K562 (cell line): ENCODE measurements at regions not wholly inside any gene's neighbourhood (a gene's known extent, or its start where the extent isn't known, plus 50 kb on each side); places are given as distances from the start of the nearest gene placed in this dataset.
"Not testable (repeated sequence)": the region's sequence is repeated elsewhere in the genome, so short reads cannot be mapped to it uniquely, and the experiment has no call there.

Experiments
- ATAC-seq: fragments of 200-7000 bp; cut with Tn5 transposase; 3 replicates; pipeline ENCODE4 v1.9.1; 2020; ENCODE audit warnings: moderate library complexity
- BruUV-seq: library from RNA; stranded (reverse); fragments of 400-500 nt; replicated peaks from 2 replicates; lab custom pipeline; 2021; lab: Mats Ljungman, UMichigan
- CTCF ChIA-PET: fragments of 300-600 bp; formaldehyde crosslinking; extraction: SDS; loops from one replicate; lab custom pipeline; 2021; ENCODE audit warnings: low intra/inter-chr PET ratio; lab: Yijun Ruan, JAX
- POLR2A ChIA-PET: fragments of 300-600, 350-650 bp; sonication (Branson Sonifier 250); formaldehyde crosslinking; extraction: SDS; loops from one replicate; lab custom pipeline; 2021; ENCODE audit warnings: antibody characterized with exemption, inconsistent platforms; lab: Yijun Ruan, JAX
- DNase-seq, 4 experiments: peaks; one replicate each; pipeline versions ENCODE4 v3.0.0 to v3.0.0-alpha.2; 2011 to 2018; ENCODE audit warnings: low spot score in 3 of 4, mixed read lengths in 3 of 4; ENCODE audit errors: extremely low read depth in 1 of 4
- FAIRE-seq: peaks from 2 replicates; lab custom pipeline; 2011; peaks lifted over from hg19 to GRCh38; lab: Jason Lieb, UNC
- H2AFZ ChIP-seq: 2 replicates; pipeline ENCODE4 v1.6.0; 2011; ENCODE audit warnings: low read depth, low read length, control low read depth, inconsistent platforms
- H3K27ac ChIP-seq: fragments of 200-600 bp; 3 replicates; pipeline ENCODE4 v1.8.0; 2011; ENCODE audit warnings: low read depth, mild to moderate bottlenecking, control low read depth, inconsistent platforms, low read length, moderate library complexity, mixed read lengths; ENCODE audit errors: extremely low read depth
- H3K27me3 ChIP-seq, 2 experiments: fragments of 300-600 bp in 1 of 2; 2 replicates in 1 of 2; 3 replicates in 1 of 2; pipeline versions ENCODE4 v1.6.0 to v1.8.0; 2011; ENCODE audit warnings: inconsistent platforms in 2 of 2, low read length in 2 of 2, mild to moderate bottlenecking in 1 of 2, mixed read lengths in 1 of 2, moderate library complexity in 1 of 2; ENCODE audit not compliant: control insufficient read depth in 2 of 2, insufficient read depth in 2 of 2
- H3K36me3 ChIP-seq: fragments of 300-600 bp; 3 replicates; pipeline ENCODE4 v1.8.0; 2011; ENCODE audit warnings: mild to moderate bottlenecking, low read length, inconsistent platforms; ENCODE audit not compliant: control insufficient read depth, insufficient read depth
- H3K4me1 ChIP-seq, 2 experiments: fragments of 200-600 bp in 1 of 2; replicated peaks in 1 of 2; 2 replicates in 1 of 2; 3 replicates in 1 of 2; pipeline versions ENCODE4 v1.5.1 to v1.8.0; 2011; ENCODE audit warnings: inconsistent platforms in 2 of 2, low read length in 2 of 2, mild to moderate bottlenecking in 1 of 2, mixed read lengths in 1 of 2, moderate library complexity in 1 of 2; ENCODE audit not compliant: control insufficient read depth in 2 of 2, insufficient read depth in 2 of 2
- H3K4me2 ChIP-seq: 2 replicates; pipeline ENCODE4 v1.6.1; 2011; ENCODE audit warnings: low read length, control low read depth, inconsistent platforms, mixed read lengths; ENCODE audit not compliant: insufficient read depth
- H3K4me3 ChIP-seq: fragments of 200-600 bp; sonication (generic), shearing (Covaris generic); 2 replicates; pipeline ENCODE4 v1.5.1; 2016; ENCODE audit warnings: control low read depth, inconsistent platforms
- H3K79me2 ChIP-seq: fragments of 200-600 bp; 3 replicates; pipeline ENCODE4 v1.8.0; 2011; ENCODE audit warnings: low read length, inconsistent platforms; ENCODE audit not compliant: control insufficient read depth, insufficient read depth
- H3K9ac ChIP-seq, 2 experiments: 2 replicates each; pipeline versions ENCODE4 v1.6.0 to v1.6.1; 2011; ENCODE audit warnings: low read depth in 2 of 2, low read length in 2 of 2, control low read depth in 1 of 2, inconsistent platforms in 1 of 2, mild to moderate bottlenecking in 1 of 2, mixed read lengths in 1 of 2; ENCODE audit not compliant: insufficient read depth in 1 of 2
- H3K9me1 ChIP-seq: one replicate; pipeline ENCODE4 v1.6.0; 2011; ENCODE audit warnings: inconsistent platforms, mild to moderate bottlenecking, low read length, moderate library complexity; ENCODE audit not compliant: control insufficient read depth, insufficient read depth
- H3K9me3 ChIP-seq: replicated peaks from 2 replicates; pipeline ENCODE4 v1.5.1; 2011; ENCODE audit warnings: low read depth, low read length, inconsistent platforms; ENCODE audit not compliant: control insufficient read depth, insufficient read depth
- H4K20me1 ChIP-seq: replicated peaks from 2 replicates; pipeline ENCODE4 v1.6.1; 2011; ENCODE audit warnings: low read length, inconsistent platforms, mixed read lengths; ENCODE audit not compliant: control insufficient read depth, insufficient read depth
- KLF13 ChIP-seq: fragments of 450-650 bp; IDR thresholded peaks from 2 replicates; pipeline ENCODE4 v1.6.1; 2016; ENCODE audit warnings: missing genetic modification characterization, low read depth, mild to moderate bottlenecking, missing compliant biosample characterization, moderate library complexity, borderline replicate concordance
- RFX7 ChIP-seq: fragments of 250-450 bp; sonication (Bioruptor Pico); IDR thresholded peaks from 2 replicates; pipeline ENCODE4 v1.5.1; 2021; ENCODE audit warnings: mild to moderate bottlenecking
- ZNF146 ChIP-seq: IDR thresholded peaks from one replicate; pipeline ENCODE4 v1.6.1; 2018; ENCODE audit warnings: missing compliant biosample characterization; ENCODE audit not compliant: unreplicated experiment
- WGBS: fragments of 100-300 bp; shearing (Covaris generic); methylation state at CpG from one replicate; pipeline ENCODE4 v1.1.6; 2016; ENCODE audit warnings: low coverage, mixed read lengths; ENCODE audit not compliant: insufficient coverage; ENCODE audit errors: missing lambda C conversion rate; 5-methylcytosine and 5-hydroxymethylcytosine counted together
- in situ Hi-C: fragments of 300-500 bp; cut with MboI; formaldehyde crosslinking; loops from 4 replicates; pipeline ENCODE4 v1.15.0; 2018; ENCODE audit warnings: inconsistent platforms, mixed read lengths
- intact Hi-C: fragments of 100-400 bp; cut with micrococcal nuclease; formaldehyde crosslinking; loops from 2 replicates; pipeline ENCODE4 v1.14.2; 2022

DNA sequence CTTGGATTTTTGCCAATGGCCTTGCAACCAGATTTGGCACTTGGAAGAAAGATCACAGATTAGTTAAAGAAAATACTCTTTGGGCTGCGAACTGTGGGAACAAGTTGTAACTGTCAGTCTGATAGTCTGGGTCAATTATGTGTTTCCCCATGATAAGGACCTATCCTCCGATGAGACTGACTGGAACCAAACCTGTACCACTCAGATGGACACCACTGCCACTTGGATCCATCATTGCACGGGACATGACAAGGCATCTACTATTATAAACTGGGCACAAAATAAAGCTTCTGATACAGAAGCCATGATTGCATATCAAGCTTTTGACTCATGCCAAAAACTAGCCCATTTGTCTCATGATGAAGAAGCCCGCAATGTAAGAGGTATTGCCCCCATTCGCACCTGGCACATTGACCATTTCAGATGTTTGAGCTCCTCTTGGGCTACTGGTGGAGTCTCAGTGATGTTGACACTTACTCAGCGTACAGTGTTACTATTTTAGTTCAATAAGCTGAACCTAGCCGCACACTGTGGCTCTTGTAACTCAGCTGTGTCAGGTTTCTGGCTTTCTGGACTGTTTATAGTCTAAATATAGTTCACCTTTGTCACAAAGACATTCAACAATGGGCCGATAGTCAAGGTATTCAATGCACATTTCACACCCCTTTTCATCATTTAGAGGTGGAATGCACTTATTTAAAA lies 179.8 kb upstream of the RBBP8 start:
- H4K20me1 ChIP-seq, result no peaks in the 10 kb centered on the region
- POLR2A ChIA-PET, result interaction anchor here (0.6 kb wide), 2 partner anchors 10 to 37 kb away, joined by 3 read pairs; no protein-coding TSS in a partner anchor
- no peak for TF ChIP-seq KLF13 (tag)
- TF ChIP-seq RFX7 (CRISPR knock-in tag), result no peak
- TF ChIP-seq, all 486 proteins: peak for 0
- Histone ChIP-seq H3K9me1 (no peaks in the 10 kb centered on the region), H2AFZ (no peak overlapping the region), H3K9me3 (no peaks in the 10 kb centered on the region), H3K4me1 (no peaks in the 10 kb centered on the region), H3K36me3 (no peaks in the 10 kb centered on the region), H3K4me3 (no peak overlapping the region), H3K27ac (no peak overlapping the region), H3K9ac (no peak overlapping the region), H3K4me2 (no peak overlapping the region), H3K27me3 (peaks cover 0 to 8% of the 10 kb centered on the region in 2 experiments; a peak in 2 of 5 replicates), H3K79me2 (no peaks in the 10 kb centered on the region)
- no peak for DNase-seq
- intact Hi-C loops, result no loop called here
- FAIRE-seq, result no peak
- ATAC-seq, result no peak
- CTCF ChIA-PET, result no interaction called here
- no TSS peak for BruUV-seq
- 0% methylated on average over 8 of the region's 8 CpGs for WGBS
- in situ Hi-C loops, result no loop called here

GRCh38 chr18:22764005-22764404 lies 169.1 kb upstream of the RBBP8 start:
- H3K4me3 ChIP-seq, CTCF ChIA-PET, FAIRE-seq, H3K27ac ChIP-seq, in situ Hi-C loops, H4K20me1 ChIP-seq, H3K4me2 ChIP-seq, H3K9me1 ChIP-seq, H3K36me3 ChIP-seq, H3K9ac ChIP-seq, POLR2A ChIA-PET, H3K79me2 ChIP-seq, DNase-seq, H3K27me3 ChIP-seq, ATAC-seq, intact Hi-C loops, H3K9me3 ChIP-seq, H2AFZ ChIP-seq, H3K4me1 ChIP-seq, BruUV-seq: not testable (repeated sequence)
- peak; percentile 67 for TF ChIP-seq ZNF146 (CRISPR knock-in tag)
- WGBS, result 4% methylated on average over 2 of the region's 2 CpGs
